Fibroblast of pulmonary artery (primary cell): ENCODE measurements at regions not wholly inside any gene's neighbourhood (a gene's known extent, or its start where the extent isn't known, plus 50 kb on each side); places are given as distances from the start of the nearest gene placed in this dataset.

Experiments
- DNase-seq: peaks from one replicate; pipeline ENCODE4 v3.0.0-alpha.2; 2010; ENCODE audit warnings: low read depth
- H3K4me3 ChIP-seq: replicated peaks from 2 replicates; pipeline ENCODE4 v1.5.1; 2011; ENCODE audit warnings: low read depth, mild to moderate bottlenecking, control low read depth, low read length, moderate library complexity
- TF ChIP-seq, protein P1 (sequence below): IDR thresholded peaks from 2 replicates; pipeline ENCODE4 v1.5.1; 2011; ENCODE audit warnings: mild to moderate bottlenecking, control low read depth, low read length, inconsistent platforms; ENCODE audit errors: missing control alignments

DNA sequence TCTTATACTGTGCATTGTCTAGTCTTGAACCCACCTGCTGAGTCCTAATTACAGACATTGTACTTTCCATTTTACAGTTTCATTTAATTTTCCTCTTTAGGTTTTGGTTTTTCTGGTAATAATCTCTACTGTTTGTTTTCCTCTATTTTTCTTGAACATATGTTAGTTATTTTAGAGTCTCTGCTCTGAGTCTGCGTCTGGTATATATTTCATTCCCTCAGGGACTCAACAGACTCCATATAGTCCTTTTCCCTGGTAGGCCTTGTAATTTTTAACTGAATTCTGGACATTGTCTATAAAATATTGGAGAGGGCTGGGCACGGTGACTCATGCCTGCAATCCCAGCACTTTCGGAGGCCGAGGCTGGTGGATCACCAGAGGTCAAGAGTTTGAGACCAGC is 121.8 kb upstream of the STOX2 start:
- TF ChIP-seq, protein P1, sequence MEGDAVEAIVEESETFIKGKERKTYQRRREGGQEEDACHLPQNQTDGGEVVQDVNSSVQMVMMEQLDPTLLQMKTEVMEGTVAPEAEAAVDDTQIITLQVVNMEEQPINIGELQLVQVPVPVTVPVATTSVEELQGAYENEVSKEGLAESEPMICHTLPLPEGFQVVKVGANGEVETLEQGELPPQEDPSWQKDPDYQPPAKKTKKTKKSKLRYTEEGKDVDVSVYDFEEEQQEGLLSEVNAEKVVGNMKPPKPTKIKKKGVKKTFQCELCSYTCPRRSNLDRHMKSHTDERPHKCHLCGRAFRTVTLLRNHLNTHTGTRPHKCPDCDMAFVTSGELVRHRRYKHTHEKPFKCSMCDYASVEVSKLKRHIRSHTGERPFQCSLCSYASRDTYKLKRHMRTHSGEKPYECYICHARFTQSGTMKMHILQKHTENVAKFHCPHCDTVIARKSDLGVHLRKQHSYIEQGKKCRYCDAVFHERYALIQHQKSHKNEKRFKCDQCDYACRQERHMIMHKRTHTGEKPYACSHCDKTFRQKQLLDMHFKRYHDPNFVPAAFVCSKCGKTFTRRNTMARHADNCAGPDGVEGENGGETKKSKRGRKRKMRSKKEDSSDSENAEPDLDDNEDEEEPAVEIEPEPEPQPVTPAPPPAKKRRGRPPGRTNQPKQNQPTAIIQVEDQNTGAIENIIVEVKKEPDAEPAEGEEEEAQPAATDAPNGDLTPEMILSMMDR: no peak
- no peak overlapping the region for H3K4me3 ChIP-seq
- no peak for DNase-seq

DNA sequence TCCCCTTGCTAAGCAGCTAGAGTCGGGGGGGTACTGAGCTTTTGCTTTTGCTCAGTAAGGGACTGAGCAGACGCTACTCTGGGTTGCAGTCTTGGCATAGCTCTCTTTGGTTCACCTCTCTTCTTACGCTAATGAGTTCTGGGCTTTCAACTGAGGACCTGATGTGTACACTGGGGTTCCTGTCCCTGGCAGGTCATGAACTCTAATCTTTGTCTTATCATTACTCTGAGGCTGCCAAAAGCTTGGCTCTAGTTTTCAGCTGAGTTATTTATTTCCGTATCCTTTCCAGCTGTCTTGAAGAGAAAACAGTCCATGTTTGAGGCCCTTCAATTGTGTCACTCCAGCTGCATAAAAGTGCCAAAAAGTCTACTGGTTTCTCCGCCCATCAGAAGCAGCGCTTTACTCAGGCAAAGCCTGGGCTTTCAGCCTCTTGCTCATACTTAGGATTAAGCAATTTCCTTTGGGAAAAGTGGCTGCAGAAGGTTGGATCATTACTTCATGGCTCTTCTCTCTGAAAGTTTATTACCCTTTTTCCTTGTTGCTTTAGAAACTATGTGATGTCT is 121.0 kb upstream of the STOX2 start:
- DNase-seq: peak; percentile 81
- H3K4me3 ChIP-seq: no peak overlapping the region
- TF ChIP-seq, protein P1: no peak

DNA sequence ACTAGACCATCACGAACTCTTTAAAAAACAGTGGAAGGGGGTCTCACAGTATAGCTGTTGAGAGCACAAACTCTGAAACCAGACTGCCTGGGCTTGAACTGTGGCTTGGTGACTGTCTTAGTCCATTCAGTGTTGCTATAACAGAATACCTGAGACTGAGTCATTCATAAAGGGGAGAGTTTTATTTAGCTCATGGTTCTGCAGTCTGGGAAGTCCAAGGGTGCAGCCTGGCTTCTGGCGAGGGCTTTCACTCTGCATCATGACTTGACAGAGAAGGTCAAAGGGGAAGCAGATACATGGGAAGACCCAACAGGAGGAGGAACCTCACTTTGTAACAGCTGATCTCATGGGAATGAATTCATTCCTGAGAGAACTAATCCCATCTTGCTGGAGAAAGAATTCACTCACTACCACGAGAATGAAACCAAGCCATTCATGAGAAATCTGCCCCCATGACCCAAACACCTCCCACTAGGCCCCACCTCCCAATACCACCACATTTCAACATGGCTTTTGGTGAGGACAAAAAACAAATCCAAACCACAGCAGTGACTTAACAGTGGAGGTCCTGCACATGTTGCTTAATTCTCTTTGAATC is 116.7 kb upstream of the STOX2 start:
- no peak overlapping the region for H3K4me3 ChIP-seq
- no peak for DNase-seq
- TF ChIP-seq, protein P1: no peak

DNA sequence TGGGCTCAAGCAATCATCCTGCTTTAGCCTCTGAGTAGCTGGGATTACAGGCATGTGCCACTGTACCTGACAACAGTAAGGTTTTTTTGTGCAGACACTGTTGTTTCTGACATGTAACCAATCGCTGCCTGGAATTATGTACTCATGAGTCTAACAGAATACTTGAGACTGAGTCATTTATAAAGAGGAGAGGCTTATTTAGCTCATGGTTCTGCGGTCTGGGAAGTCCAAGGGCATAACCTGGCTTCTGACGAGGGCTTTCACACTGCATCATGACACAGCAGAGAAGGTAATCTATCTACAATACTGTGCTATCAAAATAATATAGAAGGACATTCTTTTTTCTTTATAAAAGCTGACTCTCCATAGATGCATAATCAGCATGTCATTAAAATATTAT is 115.5 kb upstream of the STOX2 start:
- H3K4me3 ChIP-seq: no peak overlapping the region
- no peak for DNase-seq
- TF ChIP-seq, protein P1: no peak

DNA sequence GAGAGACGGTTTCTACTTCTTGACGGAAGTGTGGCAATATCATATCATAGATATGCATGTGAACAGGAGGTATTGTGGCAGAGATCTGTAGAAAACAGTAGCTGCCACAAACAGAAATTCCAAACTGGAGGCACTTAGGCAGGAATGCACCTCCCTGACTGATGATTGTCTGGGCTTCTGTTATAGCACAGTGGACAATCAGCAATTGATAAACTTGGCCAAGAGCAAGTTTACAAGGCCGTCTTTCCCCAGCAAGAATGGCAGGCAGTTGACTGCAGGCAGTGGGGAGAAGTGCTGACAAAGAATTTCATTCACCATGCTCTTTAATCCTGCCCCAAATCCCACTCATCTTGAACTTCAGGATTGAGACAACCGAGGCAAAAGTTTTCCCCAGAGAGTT is 114.4 kb upstream of the STOX2 start:
- no peak overlapping the region for H3K4me3 ChIP-seq
- no peak for DNase-seq
- TF ChIP-seq, protein P1: no peak

DNA sequence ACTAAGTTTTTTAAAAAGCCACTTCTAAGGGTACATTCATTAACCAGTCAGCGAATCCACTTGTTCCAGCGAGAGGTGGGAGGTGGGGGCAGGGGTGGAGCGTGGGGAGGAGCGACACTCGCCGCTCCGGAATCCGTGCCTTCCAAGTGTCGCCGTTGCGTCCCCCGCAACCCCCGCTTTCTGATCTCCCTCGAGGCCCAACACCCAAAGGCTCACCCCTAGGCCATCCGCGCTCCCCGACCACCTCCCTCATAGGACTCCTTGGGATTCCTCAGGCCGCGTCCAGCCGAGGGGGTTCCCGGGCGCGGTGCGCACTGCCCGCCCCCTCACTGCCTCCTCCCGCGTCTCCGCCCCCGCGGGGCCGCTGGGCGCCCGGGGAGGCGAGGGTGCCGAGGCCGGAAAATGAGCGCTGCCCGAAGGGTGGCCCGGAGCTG is 108.1 kb upstream of the STOX2 start:
- TF ChIP-seq, protein P1: no peak
- H3K4me3 ChIP-seq: no peak overlapping the region

More for the DNA sequence above, 108.1 kb upstream of the STOX2 start:
- no peak for DNase-seq
